OCI-M1 (cell line): ENCODE measurements at regions not wholly inside any gene's neighbourhood (a gene's known extent, or its start where the extent isn't known, plus 50 kb on each side); places are given as distances from the start of the nearest gene placed in this dataset.
"Not testable (repeated sequence)": the region's sequence is repeated elsewhere in the genome, so short reads cannot be mapped to it uniquely, and the experiment has no call there.

Experiments
- DNase-seq: peaks from one replicate; lab custom pipeline; 2025; lab: John Stamatoyannopoulos, UW

- no peak for DNase-seq
Measured at GRCh38 chr6:14390805-14391204, 273.2 kb downstream of the CD83 start.

DNA sequence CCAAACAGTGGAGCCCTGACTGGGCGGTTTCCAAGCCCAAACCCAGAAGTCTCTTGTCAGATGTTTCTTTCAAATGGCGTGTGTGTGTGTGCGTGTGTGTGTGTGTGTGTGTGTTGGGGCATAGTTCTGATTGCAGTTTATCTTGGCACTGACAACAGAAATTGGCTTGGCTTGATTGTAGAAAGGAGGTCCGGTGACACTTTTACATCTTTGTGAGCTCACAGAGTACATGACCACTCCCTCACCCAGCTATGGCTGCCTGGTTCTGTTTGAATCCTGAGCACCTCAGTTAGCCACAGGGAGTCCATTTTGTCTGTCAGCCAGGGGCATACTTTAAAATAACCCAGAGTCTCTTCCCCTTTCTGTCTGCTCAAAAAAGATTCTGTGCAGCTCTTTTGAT lies 276.3 kb downstream of the CD83 start:
- DNase-seq: no peak

DNA sequence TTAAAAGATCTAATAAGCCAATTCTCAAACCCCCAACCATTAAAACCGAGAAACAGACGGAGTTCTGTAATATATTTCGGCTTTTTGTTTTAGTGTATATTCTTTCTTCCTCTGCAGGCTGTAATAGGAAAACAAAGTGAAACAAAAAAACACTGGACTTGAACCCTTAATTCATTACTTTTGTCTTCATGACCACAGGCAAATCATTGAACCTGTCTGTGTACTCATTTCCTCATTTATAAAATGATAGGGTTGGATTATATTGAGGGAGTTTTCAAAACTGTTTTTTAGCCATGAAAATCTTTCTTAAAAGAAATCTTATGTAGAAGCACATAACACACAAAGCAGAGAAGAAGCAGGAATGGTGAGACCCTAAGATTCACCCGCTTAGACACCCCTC lies 278.8 kb downstream of the CD83 start:
- DNase-seq: no peak

GRCh38 chr6:14396826-14397517 lies 279.4 kb downstream of the CD83 start:
- DNase-seq: no peak

DNA sequence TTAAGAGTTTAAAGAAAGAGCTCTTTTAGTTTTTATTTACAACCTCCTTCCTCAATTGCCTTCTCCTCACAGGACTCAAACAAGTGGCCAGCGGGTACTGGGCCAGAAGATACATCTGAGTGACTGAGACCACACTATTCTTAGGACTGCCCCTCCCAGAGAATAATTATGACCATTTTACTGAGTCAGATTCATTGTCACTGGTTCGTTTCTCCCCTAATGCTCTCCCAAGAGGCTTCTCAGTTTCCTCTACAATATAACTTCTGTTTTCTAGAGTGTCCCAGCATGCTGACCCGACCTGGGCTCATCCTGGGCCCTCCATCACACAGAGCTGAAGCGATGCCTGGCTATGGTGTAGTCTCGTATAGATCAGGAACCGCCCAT lies 279.9 kb downstream of the CD83 start:
- no peak for DNase-seq

- no peak for DNase-seq
Measured at GRCh38 chr6:14398953-14399352, 281.4 kb downstream of the CD83 start.

DNA sequence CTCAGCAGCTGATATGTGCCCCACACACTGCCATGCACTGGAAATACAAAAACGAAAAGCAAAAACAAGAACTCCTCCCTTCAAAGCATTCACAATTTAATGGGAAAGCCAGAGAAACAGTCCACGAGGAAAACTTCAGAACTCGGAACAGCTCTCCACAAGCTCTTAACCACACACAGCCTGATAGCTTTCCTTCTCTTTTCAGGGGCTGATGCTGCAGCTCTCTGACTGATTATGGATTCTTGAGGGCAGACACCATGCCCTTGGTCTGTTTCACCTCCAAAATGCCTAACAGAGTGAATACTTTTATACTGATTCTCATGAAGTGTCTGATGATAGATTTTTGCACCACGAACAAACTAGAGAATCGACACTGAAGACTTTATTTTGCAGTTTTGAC lies 282.1 kb downstream of the CD83 start:
- DNase-seq: no peak

DNA sequence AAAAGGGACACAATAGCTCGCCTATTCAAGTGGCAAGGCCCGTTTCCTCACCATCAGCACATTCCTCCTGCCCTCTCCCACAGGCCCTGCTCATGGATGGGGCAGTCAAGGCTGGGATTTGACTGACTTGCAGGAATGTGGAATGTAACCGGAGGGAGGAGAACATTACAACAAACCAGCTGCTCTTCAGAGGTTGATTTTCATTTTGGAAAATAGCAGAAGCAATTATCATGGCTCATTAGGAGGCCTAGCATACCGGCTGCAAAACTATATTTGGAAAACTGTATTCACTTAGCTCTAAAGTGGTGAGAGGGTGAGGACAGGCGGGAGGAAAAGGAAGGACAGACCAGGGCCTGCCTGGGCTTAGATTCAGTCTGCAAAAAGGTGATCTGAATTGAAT lies 283.7 kb downstream of the CD83 start:
- DNase-seq: no peak

- DNase-seq: no peak
Measured at GRCh38 chr6:14406614-14407331, 289.2 kb downstream of the CD83 start.

DNA sequence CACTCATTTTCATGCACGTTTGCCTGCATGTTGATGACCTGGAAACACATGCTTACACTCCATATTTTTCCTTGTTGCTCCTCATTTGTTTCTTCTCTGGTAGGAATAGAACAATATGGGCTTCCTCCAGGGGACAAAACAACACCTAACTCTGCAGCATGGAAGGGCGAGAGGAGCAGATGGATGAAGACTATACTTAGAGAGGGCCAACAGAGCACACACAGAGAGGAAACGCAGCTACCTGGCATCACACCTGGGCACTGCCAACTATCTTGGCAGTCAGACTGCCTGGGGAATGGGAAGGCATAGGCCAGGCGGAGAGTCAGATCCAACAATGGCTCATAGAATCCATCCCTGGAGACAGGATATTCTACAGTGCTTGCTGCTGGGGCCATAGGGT lies 290.9 kb downstream of the CD83 start:
- no peak for DNase-seq

GRCh38 chr6:14412026-14412425 lies 294.5 kb downstream of the CD83 start:
- DNase-seq: no peak

DNA sequence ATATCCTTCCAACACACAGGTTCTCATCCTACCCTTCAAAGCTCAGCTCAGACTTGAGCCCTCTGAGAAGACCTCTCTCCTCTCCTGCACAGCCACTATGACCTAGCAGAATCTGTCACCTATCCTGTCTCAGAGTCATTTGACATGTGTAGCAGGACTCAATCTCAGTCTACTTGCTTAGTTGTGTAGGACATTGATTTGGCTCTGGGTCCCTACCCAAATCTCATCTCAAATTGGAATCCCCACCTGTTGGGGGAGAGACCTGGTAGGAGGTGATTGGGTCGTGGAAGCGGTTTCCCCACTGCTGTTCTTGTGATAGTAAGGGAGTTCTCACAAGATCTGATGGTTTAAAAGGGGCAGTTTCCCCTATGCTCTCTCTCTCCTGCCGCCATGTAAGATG lies 297.9 kb downstream of the CD83 start:
- DNase-seq: no peak

DNA sequence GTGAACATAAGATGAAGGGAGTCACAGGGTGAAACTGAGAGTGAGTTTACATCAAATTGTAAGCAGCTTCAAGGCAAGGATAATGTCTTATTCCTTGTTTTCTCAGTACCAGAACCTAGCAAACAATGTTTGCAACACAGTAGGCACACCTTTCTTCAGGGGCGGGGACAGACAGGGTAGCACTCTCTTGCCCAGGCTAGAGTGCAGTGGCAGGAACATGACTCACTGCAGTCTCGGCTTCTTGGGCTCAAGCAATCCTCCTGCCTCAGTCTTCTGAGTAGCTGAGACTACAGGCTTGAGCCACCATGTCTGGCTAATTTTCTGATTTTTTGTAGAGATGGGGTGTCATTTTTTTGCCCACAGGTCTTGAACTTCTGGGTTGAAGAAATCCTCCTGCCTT lies 299.8 kb downstream of the CD83 start:
- DNase-seq: no peak

- not testable (repeated sequence) for DNase-seq
Measured at GRCh38 chr6:14419224-14419623, 301.7 kb downstream of the CD83 start.

DNA sequence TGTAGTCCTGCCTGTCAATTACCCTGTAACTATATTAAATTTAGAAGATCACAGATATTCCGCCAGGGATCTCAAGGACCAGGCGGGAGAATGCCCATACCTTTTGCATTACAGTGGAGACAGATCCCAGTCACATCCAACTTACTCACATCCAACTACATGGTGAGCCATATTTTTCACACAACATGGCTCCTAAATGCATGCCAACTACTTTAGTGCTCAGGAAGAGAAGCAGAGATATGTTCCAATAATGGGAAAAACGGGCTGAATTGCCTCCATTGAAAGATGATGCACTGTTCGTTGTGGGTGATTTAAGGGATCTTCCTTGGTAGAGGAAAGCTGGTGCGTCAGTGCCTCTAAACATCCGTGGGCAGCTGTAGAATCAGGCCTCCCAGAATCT lies 304.5 kb downstream of the CD83 start:
- no peak for DNase-seq

DNA sequence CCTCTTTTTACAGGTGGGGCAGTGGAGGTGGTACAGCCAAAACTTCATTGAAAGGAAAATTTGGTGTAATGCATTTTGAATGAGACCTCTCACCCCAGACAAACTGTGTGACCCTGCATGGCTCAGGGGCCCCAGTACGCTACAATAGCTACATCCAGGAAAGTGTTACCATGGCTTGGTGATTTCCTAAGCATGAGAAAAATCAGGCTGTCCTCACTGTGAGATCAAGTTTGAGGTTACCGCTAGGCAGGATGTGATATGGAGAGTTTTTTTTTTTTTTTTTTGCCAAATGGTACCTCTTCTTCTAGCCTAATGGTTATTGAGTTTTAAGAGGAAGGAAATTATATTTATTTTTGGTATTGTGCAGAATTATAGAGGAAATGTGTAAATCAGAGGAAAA lies 305.3 kb downstream of the CD83 start:
- DNase-seq: no peak

DNA sequence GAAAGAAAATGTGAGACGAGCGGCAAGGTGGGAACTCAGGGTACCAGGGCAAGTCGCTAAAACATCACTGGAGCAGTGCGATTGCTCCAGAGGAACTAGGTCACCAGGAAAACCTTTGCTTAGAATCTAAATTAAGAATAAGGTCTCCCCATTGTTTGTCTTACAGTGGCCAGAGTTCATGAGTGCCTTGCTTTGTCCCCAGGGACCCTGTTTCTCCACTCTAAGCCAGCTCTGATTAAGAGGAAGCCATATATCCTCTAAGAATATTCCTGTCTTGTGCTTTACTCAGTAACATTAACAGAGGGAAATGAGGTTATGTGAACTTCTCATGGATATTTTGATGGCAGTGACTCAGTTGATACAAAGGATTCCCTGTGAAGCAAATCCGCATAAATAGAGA lies 305.8 kb downstream of the CD83 start:
- no peak for DNase-seq

GRCh38 chr6:14423955-14424354 lies 306.4 kb downstream of the CD83 start:
- DNase-seq: no peak

DNA sequence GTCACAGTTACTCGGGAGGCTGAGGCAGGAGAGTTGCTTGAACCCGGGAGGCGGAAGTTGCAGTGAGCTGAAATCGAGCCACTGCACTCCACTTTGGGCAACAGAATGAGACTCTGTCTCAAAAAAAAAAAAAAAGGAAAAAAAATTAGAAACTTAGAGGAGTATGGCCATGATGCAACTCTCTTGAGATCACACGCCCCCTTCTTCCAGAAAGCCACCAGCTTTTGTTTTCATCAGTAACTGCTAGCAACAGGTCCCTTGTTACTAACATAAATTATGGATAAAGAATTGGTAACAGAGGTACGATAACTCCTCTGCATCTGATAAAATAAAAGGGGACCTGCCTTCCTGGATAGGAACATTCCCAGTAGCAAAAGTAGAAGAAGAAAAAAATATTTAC lies 308.2 kb downstream of the CD83 start:
- DNase-seq: no peak

GRCh38 chr6:14426281-14426680 lies 308.7 kb downstream of the CD83 start:
- peak; percentile 23 for DNase-seq

- no peak for DNase-seq
Measured at GRCh38 chr6:14428269-14428668, 310.7 kb downstream of the CD83 start.

GRCh38 chr6:14429396-14429795 lies 311.8 kb downstream of the CD83 start:
- DNase-seq: no peak

- no peak for DNase-seq
Measured at GRCh38 chr6:14430218-14430617, 312.6 kb downstream of the CD83 start.
